SK-N-SH (cell line): ENCODE measurements at regions not wholly inside any gene's neighbourhood (a gene's known extent, or its start where the extent isn't known, plus 50 kb on each side); places are given as distances from the start of the nearest gene placed in this dataset.

ENCODE experiments used
- CTCF ChIA-PET: fragments of 300-600, 350-600 bp; formaldehyde crosslinking; extraction: SDS; loops from one replicate; lab custom pipeline; 2021; lab: Yijun Ruan, JAX
- POLR2A ChIA-PET: fragments of 350-600 bp; sonication (Branson Sonifier 250); formaldehyde crosslinking; extraction: SDS; loops from one replicate; lab custom pipeline; 2020; ENCODE audit warnings: antibody characterized with exemption, inconsistent platforms; lab: Yijun Ruan, JAX
- DNase-seq: peaks from one replicate; pipeline ENCODE4 v3.0.0; 2012
- H2AFZ ChIP-seq: fragments of 200-600 bp; sonication (generic); 2 replicates; pipeline ENCODE4 v1.8.1; 2016; ENCODE audit warnings: antibody characterized with exemption, mild to moderate bottlenecking, low read depth
- H3F3A ChIP-seq: fragments of 200-600 bp; sonication (generic); replicated peaks from 2 replicates; pipeline ENCODE3; 2016; ENCODE audit warnings: antibody characterized with exemption, mild to moderate bottlenecking; ENCODE audit not compliant: insufficient read depth
- H3K27ac ChIP-seq, 2 experiments: fragments of 200-500 bp in 1 of 2; fragments of 200-600 bp in 1 of 2; sonication (Bioruptor generic) in 1 of 2; sonication (generic), shearing (Covaris generic) in 1 of 2; 2 replicates each; pipeline versions ENCODE4 v1.5.1 to v1.6.1; 2014 to 2016; ENCODE audit warnings: low read depth in 2 of 2, inconsistent platforms in 1 of 2, low read length in 1 of 2, mild to moderate bottlenecking in 1 of 2, mixed read lengths in 1 of 2
- H3K27me3 ChIP-seq: fragments of 200-600 bp; sonication (generic), shearing (Covaris generic); 2 replicates; pipeline ENCODE4 v1.6.1; 2016; ENCODE audit warnings: mixed run types; ENCODE audit not compliant: insufficient read depth
- H3K36me3 ChIP-seq, 2 experiments: fragments of 200-500 bp in 1 of 2; fragments of 200-600 bp in 1 of 2; sonication (Bioruptor generic) in 1 of 2; sonication (generic) in 1 of 2; replicated peaks in 1 of 2; 2 replicates each; pipeline versions ENCODE3 to v1.5.1; 2014 to 2016; ENCODE audit warnings: low read length in 1 of 2, mild to moderate bottlenecking in 1 of 2; ENCODE audit not compliant: insufficient read depth in 2 of 2, control insufficient read depth in 1 of 2
- H3K4me1 ChIP-seq, 2 experiments: fragments of 200-500 bp in 1 of 2; fragments of 200-600 bp in 1 of 2; sonication (Bioruptor generic) in 1 of 2; sonication (generic), shearing (Covaris generic) in 1 of 2; 2 replicates each; pipeline versions ENCODE4 v1.5.1 to v1.6.1; 2014 to 2016; ENCODE audit warnings: low read depth in 1 of 2, low read length in 1 of 2, mixed run types in 1 of 2; ENCODE audit not compliant: insufficient read depth in 2 of 2, control insufficient read depth in 1 of 2
- H3K4me2 ChIP-seq: fragments of 200-600 bp; sonication (generic), shearing (Covaris generic); 2 replicates; pipeline ENCODE4 v1.6.1; 2017; ENCODE audit warnings: mixed run types
- H3K4me3 ChIP-seq, 2 experiments: fragments of 200-500 bp in 1 of 2; fragments of 200-600 bp in 1 of 2; sonication (Bioruptor generic) in 1 of 2; sonication (generic), shearing (Covaris generic) in 1 of 2; 2 replicates each; pipeline versions ENCODE4 v1.5.1 to v1.8.1; 2014 to 2016; ENCODE audit warnings: low read depth in 2 of 2, inconsistent platforms in 1 of 2, low read length in 1 of 2, mild to moderate bottlenecking in 1 of 2, mixed read lengths in 1 of 2, moderate library complexity in 1 of 2
- H3K79me2 ChIP-seq: fragments of 200-600 bp; sonication (generic); 2 replicates; pipeline ENCODE4 v1.8.1; 2017; ENCODE audit warnings: mild to moderate bottlenecking; ENCODE audit not compliant: insufficient read depth
- H3K9ac ChIP-seq: fragments of 200-600 bp; sonication (generic); 2 replicates; pipeline ENCODE4 v1.6.1; 2017; ENCODE audit warnings: mixed run types
- H3K9me2 ChIP-seq: fragments of 200-600 bp; sonication (generic); 2 replicates; pipeline ENCODE4 v1.6.1; 2017; ENCODE audit warnings: mixed run types
- H3K9me3 ChIP-seq: fragments of 200-600 bp; sonication (generic); 2 replicates; pipeline ENCODE4 v1.6.1; 2017; ENCODE audit warnings: mixed run types, mild to moderate bottlenecking, moderate library complexity
- H4K20me1 ChIP-seq: fragments of 200-600 bp; sonication (generic); 2 replicates; pipeline ENCODE4 v1.6.1; 2017; ENCODE audit warnings: mild to moderate bottlenecking, mixed run types; ENCODE audit not compliant: insufficient read depth
- CHD2 ChIP-seq: fragments of 150-350 bp; IDR thresholded peaks from 2 replicates; pipeline ENCODE4 v1.6.1; 2018; ENCODE audit warnings: low read length; ENCODE audit not compliant: partially characterized antibody
- EP300 ChIP-seq, 2 experiments: IDR thresholded peaks; 2 replicates each; pipeline versions ENCODE4 v1.4.0 to v1.6.1; 2012; ENCODE audit warnings: borderline replicate concordance in 1 of 2, low read depth in 1 of 2, low read length in 1 of 2
- FOSL2 ChIP-seq: IDR thresholded peaks from 2 replicates; pipeline ENCODE4 v1.4.0; 2012; ENCODE audit warnings: low read depth, mild to moderate bottlenecking, moderate library complexity, borderline replicate concordance
- JUND ChIP-seq: IDR thresholded peaks from 2 replicates; pipeline ENCODE4 v1.4.0; 2012
- MEF2A ChIP-seq: IDR thresholded peaks from 2 replicates; pipeline ENCODE4 v1.4.0; 2012; ENCODE audit warnings: low read depth, borderline replicate concordance
- MXI1 ChIP-seq: IDR thresholded peaks from 2 replicates; pipeline ENCODE4 v1.6.1; 2012; ENCODE audit warnings: mild to moderate bottlenecking, low read depth, low read length, improper control_type of control experiment
- NRF1 ChIP-seq: IDR thresholded peaks from 2 replicates; pipeline ENCODE4 v1.6.1; 2012; ENCODE audit warnings: low read depth, mild to moderate bottlenecking, low read length
- POLR2AphosphoS5 ChIP-seq: IDR thresholded peaks from 2 replicates; pipeline ENCODE4 v1.6.1; 2012; ENCODE audit warnings: low read depth, low read length
- RAD21 ChIP-seq: IDR thresholded peaks from 2 replicates; pipeline ENCODE4 v1.6.1; 2012; ENCODE audit warnings: mild to moderate bottlenecking, low read length
- SIN3A ChIP-seq: IDR thresholded peaks from 2 replicates; pipeline ENCODE4 v1.6.1; 2012; ENCODE audit warnings: low read depth, mild to moderate bottlenecking, low read length, moderate library complexity, borderline replicate concordance
- TCF12 ChIP-seq: IDR thresholded peaks from 2 replicates; pipeline ENCODE4 v1.4.0; 2012
- TEAD4 ChIP-seq: IDR thresholded peaks from 2 replicates; pipeline ENCODE4 v1.4.0; 2012; ENCODE audit warnings: mild to moderate bottlenecking, borderline replicate concordance; ENCODE audit not compliant: insufficient read depth
- YY1 ChIP-seq: IDR thresholded peaks from 2 replicates; pipeline ENCODE4 v1.4.0; 2012; ENCODE audit warnings: low read depth, mild to moderate bottlenecking
- WGBS: methylation state at CpG from one replicate; pipeline ENCODE4 v1.1.6; 2017; ENCODE audit warnings: low lambda C conversion rate; 5-methylcytosine and 5-hydroxymethylcytosine counted together
- TF ChIP-seq, protein P1 (sequence below): IDR thresholded peaks from 2 replicates; pipeline ENCODE4 v1.4.0; 2012; ENCODE audit warnings: low read depth, borderline replicate concordance
- TF ChIP-seq, protein P2 (sequence below): IDR thresholded peaks from 2 replicates; pipeline ENCODE4 v1.6.1; 2012; ENCODE audit warnings: mild to moderate bottlenecking, low read depth, low read length, moderate library complexity
- TF ChIP-seq, protein P3 (sequence below): fragments of 150-350 bp; IDR thresholded peaks from 2 replicates; pipeline ENCODE4 v1.6.1; 2016; ENCODE audit warnings: mild to moderate bottlenecking, low read depth, low read length
- TF ChIP-seq, protein P4 (sequence below): IDR thresholded peaks from 2 replicates; pipeline ENCODE4 v1.4.0; 2012; ENCODE audit warnings: low read depth

DNA sequence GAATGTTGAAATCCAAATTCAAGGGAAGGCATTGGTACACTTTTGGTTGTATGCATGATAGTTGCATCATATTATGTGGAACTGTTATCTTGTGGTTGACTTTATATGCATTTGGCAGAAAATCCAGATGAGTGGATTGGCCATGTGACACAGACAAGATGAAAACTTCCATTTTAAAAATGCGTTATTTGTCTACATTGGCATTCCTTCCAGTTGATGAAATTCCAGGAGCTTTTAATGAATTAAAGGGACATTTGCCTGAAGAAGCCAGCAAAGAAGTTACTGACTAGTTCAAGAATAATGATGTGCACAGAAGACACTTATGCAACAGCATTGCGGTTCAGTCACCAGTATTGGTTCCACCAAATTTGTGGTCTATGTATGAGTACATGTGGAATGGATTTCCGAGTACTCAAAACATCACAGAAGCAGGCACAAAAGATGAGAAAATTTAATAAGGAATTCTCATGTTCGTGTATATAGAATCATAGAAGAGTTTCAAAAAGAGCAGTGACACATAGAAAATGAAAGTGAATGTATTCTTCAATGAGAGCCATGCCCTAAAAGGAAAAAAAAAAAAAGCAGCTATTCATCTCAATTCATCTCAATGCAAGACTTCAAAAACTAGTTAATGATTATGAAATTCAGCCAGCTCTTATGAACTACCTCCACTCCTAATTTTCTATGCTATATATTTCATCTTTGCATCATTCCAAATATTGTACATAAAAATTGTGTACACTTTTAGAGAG lies 232.1 kb downstream of the RBM43 start:
- Histone ChIP-seq H3K4me2 (no peak overlapping the region), H3K27ac (no peak overlapping the region), H3K79me2 (no peaks in the 10 kb centered on the region), H3K27me3 (no peaks in the 10 kb centered on the region), H3K4me1 (peaks cover 0 to 5% of the 10 kb centered on the region in 2 experiments; a peak in 2 of 4 replicates), H3K4me3 (no peak overlapping the region), H3F3A (no peaks in the 10 kb centered on the region), H4K20me1 (no peaks in the 10 kb centered on the region), H3K9me2 (no peaks in the 10 kb centered on the region), H3K9ac (no peak overlapping the region), H3K9me3 (no peaks in the 10 kb centered on the region), H3K36me3 (no peaks in the 10 kb centered on the region), H2AFZ (no peak overlapping the region)
- POLR2A ChIA-PET, result no interaction called here
- WGBS, result 71% methylated on average over 4 of the region's 4 CpGs
- DNase-seq, result no peak
- CTCF ChIA-PET, result no interaction called here
- TF ChIP-seq, protein P1, sequence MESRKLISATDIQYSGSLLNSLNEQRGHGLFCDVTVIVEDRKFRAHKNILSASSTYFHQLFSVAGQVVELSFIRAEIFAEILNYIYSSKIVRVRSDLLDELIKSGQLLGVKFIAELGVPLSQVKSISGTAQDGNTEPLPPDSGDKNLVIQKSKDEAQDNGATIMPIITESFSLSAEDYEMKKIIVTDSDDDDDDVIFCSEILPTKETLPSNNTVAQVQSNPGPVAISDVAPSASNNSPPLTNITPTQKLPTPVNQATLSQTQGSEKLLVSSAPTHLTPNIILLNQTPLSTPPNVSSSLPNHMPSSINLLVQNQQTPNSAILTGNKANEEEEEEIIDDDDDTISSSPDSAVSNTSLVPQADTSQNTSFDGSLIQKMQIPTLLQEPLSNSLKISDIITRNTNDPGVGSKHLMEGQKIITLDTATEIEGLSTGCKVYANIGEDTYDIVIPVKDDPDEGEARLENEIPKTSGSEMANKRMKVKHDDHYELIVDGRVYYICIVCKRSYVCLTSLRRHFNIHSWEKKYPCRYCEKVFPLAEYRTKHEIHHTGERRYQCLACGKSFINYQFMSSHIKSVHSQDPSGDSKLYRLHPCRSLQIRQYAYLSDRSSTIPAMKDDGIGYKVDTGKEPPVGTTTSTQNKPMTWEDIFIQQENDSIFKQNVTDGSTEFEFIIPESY, result no peak
- TF ChIP-seq, protein P2, sequence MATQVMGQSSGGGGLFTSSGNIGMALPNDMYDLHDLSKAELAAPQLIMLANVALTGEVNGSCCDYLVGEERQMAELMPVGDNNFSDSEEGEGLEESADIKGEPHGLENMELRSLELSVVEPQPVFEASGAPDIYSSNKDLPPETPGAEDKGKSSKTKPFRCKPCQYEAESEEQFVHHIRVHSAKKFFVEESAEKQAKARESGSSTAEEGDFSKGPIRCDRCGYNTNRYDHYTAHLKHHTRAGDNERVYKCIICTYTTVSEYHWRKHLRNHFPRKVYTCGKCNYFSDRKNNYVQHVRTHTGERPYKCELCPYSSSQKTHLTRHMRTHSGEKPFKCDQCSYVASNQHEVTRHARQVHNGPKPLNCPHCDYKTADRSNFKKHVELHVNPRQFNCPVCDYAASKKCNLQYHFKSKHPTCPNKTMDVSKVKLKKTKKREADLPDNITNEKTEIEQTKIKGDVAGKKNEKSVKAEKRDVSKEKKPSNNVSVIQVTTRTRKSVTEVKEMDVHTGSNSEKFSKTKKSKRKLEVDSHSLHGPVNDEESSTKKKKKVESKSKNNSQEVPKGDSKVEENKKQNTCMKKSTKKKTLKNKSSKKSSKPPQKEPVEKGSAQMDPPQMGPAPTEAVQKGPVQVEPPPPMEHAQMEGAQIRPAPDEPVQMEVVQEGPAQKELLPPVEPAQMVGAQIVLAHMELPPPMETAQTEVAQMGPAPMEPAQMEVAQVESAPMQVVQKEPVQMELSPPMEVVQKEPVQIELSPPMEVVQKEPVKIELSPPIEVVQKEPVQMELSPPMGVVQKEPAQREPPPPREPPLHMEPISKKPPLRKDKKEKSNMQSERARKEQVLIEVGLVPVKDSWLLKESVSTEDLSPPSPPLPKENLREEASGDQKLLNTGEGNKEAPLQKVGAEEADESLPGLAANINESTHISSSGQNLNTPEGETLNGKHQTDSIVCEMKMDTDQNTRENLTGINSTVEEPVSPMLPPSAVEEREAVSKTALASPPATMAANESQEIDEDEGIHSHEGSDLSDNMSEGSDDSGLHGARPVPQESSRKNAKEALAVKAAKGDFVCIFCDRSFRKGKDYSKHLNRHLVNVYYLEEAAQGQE, result no peak
- no peak for TF ChIP-seq MXI1
- TF ChIP-seq RAD21, result no peak
- TF ChIP-seq JUND, result no peak
- TF ChIP-seq TCF12, result no peak
- no peak for TF ChIP-seq NRF1
- no peak for TF ChIP-seq MEF2A
- TF ChIP-seq POLR2AphosphoS5, result no peak
- TF ChIP-seq, protein P3, sequence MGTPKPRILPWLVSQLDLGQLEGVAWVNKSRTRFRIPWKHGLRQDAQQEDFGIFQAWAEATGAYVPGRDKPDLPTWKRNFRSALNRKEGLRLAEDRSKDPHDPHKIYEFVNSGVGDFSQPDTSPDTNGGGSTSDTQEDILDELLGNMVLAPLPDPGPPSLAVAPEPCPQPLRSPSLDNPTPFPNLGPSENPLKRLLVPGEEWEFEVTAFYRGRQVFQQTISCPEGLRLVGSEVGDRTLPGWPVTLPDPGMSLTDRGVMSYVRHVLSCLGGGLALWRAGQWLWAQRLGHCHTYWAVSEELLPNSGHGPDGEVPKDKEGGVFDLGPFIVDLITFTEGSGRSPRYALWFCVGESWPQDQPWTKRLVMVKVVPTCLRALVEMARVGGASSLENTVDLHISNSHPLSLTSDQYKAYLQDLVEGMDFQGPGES, result no peak
- TF ChIP-seq, protein P4, sequence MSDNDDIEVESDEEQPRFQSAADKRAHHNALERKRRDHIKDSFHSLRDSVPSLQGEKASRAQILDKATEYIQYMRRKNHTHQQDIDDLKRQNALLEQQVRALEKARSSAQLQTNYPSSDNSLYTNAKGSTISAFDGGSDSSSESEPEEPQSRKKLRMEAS, result no peak
- TF ChIP-seq SIN3A, result no peak
- TF ChIP-seq FOSL2, result no peak
- no peak for TF ChIP-seq TEAD4
- no peak for TF ChIP-seq CHD2
- TF ChIP-seq YY1, result no peak
- TF ChIP-seq EP300 (IDR thresholded peaks at IDR 0.05; ENCODE audit: borderline replicate concordance in 1 of 2, low read depth in 1 of 2, low read length in 1 of 2), result no peak
- TF ChIP-seq, all 33 proteins: peak for 0
